ENCODE measurements at regions not wholly inside any gene's neighbourhood (a gene's known extent, or its start where the extent isn't known, plus 50 kb on each side); places are given as distances from the start of the nearest gene placed in this dataset.

DNA sequence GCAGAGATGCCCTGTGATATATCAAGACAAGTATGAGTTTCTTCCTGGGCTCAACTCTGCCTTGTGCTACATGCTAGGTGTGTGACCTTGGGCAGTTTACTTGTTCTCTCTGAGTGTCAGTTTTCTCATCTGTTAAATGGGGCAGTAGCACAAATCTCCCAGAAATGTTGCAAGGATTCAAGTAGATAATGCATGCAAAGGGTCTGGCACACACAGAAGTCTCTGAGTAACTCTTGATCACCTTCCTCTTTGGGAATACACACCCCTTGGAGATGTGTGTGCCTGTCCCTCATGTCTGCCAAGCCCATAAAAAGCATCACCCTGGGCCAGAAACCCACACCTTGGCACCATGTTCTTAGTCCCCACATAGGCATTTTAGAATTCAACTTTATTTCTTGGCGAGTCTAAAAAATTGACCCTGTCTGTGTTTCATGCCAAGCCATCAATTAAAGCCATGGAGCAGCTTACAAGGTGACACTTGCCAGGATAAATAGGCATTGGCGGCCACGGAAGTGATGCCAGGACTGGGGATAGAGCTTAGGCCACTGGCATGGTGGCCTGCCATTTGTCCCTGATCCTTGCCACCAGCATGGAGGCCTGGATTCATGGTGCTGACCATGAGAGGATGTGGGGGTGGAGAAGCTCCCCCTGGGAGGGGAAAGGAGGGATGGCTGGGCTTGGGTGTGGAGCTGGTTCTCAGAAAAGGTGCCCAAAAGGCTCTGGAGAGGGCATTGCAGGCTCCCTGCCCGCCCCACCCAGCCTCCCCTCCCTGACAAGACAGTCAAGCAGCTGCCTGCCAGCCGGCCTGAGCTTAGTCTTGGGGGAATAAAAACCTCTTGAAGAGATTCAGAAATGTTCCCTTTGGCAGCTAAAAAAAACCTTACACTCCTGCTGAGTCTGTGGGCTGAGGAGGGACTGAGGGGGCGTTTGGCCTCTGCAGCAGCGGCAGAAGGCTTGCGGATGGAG is 118.0 kb upstream of the IPO9 start:
- DNase-seq: no peak

DNA sequence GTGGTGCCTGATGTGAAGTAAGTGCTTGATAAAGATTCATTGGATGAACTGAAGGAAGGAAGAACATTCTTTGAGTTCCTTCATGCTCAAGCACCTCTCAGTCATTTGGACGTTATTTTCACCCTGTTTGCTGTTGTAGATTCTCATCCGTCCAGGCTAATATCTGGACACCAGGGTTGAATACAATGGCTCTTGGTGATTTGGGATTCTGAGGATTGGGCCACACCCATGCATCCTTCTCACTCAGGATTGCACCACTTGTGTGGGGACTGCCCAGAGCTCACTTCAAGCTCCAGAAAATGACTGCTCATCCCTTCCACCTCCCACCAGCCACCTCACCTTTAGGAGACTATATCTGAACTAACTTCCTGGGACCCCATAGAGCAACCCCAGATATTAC is 117.1 kb upstream of the IPO9 start:
- no peak for DNase-seq

DNA sequence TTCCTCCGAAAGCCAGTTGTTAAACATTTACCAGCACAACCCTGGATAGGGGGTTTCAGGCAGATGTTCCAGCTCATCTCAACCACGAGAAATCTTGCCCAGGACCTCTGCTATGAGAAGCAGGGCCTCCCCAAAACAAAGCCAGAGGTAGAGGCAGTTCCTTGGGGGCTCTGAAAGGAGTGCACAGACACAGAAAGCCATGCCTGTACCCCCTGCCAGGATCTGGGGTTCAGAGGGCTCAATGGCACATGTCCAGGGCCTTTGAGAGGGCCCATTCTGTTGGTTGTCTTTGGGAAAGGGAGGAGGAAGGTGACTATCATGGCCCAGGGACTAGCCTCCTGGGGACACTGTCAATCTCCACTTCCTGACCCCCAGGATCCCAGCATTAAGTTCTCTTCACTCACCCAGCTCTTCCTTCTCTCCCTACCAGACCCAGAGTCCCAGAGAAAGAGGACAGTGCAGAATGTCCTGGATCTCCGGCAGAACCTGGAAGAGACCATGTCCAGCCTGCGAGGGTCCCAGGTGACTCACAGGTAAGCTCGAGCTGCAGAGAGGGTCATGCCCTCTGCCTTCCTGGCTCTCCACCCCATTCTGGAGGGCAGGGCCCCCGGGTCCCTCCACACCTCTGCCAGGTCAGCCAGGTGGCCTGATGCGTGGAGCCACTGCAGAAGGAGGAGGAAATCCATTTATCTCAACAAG is 116.4 kb upstream of the IPO9 start:
- no peak for DNase-seq

DNA sequence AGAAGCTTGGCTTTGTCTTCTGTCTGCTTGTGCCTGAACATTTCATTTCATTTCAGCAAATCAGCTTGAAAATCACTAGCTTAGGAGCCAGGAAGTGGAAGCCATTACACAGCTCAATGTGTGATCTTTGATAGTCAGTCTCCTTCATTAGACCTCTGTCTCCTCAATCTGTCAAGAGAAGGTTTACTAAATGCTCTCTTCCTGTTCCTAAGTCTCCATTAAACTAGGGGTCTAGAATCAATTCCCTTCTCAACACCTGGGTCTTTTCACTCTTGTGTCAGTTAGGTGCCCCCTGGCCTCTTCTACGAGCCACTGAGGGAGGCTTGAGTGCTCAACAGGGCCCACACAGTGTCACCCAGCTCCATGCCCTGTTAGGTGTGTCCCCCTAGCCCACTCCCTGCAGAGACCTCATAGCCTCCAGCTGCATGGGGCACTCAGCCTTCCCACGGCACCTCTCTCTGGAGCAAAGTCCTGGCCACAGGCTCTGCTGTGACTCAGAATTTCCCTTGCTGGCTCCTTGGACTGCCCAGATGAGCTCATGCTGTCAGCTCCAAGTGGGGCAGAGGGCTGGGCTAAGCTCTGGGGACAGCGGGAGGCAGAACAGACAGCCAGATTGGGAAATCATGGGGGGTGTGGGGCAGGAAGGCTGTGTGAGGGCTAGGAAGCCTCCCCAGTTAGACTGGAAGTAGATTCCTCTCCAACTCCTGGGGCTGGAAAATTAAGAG is 115.7 kb upstream of the IPO9 start:
- no peak for DNase-seq

DNA sequence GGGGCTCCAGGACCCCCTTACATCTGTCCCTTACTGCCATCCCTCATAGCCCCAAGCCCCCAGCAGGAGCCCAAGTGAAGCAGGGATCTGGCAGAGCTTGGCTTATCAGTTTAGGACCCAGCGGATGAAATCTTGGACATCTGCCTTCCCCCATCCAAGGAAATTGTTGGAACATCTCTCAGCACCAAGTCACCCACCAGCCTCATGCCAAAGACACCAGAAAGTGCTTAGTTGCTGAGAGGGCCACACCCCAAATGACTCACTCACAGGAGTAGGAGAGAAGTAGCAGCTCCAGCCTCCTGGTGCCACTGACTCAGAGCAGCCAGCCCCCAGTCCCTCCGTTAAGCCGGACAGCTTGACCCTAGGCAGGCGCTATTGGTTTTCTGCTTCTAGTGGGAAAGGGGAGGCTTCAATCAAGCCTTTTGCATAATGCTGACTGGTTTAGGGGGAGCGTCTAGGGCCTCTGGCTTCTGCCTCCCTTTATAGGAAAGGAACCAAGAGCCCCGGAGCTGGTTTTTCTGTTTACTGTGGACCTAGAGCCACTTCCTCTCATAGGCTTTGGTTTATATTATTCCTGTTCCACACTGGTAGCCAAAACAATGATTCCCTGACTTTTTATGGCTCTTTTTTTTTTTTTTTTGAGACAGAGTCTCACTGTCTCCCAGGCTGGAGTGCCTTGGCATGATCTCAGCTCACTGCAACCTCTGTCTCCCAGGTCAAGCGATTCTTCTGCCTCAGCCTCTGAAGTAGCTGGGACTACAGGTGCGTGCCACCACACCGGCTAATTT is 114.2 kb upstream of the IPO9 start:
- DNase-seq: no peak

DNA sequence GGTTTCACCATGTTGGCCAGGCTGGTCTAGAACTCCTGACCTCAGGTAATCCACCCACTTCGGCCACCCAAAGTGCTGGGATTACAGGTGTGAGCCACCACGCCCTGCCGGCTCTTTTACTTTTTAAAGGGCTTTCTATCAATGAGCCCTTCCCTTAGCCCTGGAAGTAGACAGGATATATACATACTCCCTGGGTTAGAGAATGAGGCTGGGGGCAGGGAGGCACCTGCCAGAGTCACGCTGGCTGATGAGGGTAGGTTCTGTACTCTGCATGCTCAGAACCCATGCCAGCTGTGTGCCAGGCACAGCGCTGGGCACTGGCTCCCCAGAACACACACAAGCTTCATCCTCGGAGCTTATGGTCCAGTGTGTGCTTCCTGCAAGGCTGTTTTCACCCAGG is 113.6 kb upstream of the IPO9 start:
- no peak for DNase-seq

DNA sequence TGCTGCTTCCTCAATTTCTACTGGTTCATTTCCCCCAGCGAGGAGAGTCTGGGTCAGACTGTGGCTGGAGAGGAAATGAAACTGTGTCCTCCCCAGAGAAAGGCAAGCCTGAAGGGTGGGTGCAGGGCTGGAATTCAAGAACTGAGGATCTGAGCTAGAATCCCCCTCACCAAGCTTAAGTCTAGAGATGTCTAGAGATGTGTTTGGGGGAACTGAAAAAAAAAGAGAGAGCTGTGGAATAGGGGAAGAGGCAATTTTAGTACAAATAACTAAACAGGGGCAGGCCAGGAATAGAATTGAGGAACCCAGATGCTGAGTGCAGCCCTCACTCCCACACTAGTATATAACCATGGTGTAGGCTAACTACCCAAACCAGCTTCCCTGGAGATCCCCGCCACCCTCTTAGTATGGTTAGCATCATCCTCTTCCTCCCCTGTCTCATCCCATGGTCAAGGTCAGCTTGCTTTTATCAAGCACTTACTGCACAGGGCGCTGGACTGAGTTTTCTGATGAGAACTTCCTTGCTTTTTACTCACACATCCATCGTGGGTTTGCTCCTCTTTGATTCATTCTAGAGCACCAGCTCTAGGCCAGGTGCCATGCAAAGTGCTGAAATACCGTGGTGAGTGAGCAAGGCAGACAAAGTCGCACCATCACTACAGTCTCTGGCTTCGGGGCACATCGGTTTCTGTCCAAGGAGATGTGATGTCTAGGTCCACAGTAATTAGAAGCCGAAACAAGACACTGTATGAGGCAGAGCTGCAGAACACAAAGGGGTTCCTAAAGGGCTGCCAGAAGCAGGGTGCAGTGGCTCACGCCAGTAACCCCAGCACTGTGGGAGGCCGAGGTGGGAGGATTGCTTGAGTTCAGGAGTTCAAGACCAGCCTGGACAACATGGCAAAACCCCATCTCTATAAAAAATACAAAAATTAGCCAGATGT is 112.9 kb upstream of the IPO9 start:
- DNase-seq: no peak

DNA sequence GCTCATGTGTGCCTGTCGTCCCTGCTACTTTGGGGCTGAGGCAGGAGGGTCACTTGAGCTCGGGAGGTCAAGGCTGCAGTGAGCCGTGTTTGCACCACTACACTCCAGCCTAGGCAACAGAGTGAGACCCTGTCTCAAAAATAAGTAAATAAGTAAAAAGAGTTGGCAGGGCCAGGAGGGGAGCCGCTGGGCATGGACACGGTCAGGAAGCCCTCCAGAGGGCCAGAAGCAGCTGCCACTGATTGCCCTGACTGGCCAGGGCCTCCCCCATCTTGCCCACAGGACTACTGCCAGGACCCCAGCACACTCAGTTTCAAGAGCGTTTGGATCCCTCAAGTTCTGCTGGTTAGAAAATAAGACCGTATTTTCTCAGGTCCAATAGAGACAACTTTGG is 112.2 kb upstream of the IPO9 start:
- DNase-seq: no peak

DNA sequence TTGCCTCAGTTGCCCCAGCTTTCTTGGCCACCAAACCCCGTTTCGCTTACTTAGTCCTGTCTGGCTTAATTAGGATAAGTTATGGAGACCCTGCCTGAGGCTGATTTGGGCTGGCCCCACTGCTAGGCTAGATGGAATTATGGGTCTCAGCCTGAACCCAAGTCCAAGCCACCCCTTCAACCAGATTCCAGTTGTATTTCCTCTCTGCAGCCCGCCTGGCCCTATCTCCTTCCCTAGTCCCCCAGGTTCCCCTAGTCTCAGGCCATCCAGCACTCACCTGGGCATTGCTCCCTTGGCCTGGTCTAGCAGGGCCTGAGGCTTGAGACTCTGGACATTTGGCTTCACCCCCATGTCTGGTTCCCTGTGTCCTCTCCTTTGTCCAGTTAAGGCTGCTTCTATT is 111.7 kb upstream of the IPO9 start:
- no peak for DNase-seq

DNA sequence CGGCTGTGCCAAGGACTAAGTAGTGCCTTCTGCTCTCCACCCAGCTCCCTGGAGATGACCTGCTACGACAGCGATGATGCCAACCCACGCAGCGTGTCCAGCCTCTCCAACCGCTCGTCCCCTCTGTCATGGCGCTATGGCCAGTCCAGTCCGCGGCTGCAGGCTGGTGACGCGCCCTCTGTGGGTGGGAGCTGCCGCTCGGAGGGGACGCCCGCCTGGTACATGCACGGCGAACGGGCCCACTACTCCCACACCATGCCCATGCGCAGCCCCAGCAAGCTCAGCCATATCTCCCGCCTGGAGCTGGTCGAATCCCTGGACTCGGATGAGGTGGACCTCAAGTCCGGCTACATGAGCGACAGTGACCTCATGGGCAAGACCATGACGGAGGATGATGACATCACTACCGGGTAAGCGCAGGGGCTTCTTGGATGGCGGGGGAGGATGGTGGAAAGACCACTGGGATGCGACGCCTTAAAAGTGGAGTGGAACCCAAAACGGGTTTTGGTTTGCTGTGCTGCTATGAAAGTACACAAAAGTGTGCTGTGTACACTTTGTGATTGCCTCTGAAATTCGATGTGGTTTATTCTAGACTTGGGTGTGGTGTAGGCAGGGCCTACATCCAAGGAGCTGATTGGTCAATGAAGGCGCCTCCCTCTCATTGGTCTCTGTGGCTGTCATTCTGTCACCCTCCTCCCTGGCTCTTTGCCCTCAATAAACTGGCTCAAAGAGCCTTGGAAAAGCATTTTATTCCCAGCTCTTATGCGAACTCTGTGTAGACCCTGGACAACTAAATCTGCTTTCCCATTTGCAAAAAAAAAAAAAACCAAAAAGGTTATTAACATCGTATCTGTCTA is 110.4 kb upstream of the IPO9 start:
- no peak for DNase-seq

DNA sequence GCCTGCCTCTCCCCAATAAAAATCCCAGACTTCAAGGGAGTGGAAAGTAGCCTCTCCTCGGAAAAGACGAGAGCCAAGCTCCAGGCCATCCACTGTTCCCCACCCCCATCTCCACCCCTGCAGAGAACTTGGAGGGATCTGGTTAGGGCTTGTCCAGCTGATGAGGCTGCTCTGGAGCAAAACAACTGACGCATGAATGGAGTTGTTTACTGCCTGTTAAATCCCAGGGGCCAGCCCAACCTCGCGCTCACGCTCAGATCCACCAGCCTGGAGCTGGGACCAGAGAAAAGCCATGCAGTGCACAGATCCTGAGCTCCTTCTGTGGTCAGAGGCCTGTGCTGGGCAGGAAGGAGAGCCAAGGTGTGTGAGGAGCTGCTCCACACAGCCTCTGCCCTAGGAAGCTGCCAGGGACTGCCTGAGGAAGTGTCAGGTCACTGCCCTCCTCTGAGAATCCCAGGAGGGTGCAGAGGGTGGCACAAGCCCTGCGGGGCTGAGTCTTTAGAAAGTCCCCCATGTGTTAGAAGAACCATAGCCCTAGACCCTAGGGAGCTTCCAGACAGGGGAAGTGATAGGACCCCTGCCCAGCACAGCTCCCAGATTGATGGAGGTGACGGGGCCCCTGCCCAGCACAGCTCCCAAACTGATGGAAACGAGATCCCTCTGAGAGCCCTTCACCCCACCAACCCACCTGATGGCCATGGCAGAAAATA is 109.0 kb upstream of the IPO9 start:
- DNase-seq: no peak

DNA sequence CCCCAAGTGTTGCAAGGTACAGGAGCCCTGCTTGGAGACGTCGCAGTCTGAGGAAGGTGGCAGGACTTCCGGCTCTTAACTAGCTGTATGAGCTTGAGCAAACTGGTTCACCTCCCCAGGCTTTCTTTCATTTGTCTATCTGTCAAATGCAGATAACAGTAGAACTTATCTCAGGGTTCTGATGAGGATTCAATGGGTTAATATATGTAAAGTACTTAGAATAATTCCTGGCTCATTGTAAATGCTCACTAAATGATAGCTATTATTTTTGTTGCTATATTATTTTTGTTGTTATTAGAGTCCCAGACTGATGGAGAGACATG is 108.5 kb upstream of the IPO9 start:
- DNase-seq: no peak

DNA sequence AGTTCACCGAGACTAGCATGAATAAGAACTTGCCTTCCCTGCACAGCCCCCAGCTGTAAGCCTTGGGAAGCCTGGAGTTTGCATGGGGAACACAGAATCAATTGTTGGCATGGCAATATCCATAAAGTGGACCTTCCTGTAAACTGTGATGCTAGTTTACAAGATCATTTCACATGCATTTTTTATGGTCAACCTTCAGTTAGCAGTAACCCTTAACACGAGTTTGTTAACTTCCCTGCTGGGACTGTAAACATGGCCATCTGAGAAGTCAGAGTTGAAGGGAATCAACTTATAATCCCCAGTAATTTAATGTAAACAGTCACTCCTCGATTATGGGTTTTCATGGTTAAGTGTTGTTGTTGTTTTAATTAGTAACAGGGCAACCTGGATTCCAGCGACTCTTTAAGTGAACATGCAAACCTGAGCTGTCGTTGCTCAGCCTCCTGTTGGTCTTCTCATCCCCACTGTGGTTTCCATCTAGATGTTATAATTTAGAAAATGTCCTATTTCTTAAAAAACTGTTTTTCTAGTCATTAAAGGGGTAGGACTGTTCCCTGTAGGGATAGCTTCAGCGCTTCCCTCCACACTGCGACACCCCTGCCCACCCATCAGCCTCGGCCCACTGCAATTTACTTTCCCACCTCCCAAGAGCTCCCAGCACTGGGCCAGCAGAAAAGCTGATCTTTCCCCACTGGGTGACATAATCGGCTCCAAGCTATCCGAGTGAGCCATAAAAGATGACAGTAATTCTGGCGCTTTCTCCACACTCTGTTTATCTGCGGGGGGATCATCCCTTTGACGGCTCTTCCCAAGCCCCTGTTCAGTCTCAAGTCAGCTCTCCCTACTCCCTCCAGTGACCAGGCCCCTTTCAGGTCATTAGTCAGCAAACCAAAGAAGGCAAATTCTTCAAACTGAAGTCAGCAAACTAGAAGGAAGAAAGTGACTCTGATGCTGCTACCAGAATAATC is 107.6 kb upstream of the IPO9 start:
- no peak for DNase-seq

DNA sequence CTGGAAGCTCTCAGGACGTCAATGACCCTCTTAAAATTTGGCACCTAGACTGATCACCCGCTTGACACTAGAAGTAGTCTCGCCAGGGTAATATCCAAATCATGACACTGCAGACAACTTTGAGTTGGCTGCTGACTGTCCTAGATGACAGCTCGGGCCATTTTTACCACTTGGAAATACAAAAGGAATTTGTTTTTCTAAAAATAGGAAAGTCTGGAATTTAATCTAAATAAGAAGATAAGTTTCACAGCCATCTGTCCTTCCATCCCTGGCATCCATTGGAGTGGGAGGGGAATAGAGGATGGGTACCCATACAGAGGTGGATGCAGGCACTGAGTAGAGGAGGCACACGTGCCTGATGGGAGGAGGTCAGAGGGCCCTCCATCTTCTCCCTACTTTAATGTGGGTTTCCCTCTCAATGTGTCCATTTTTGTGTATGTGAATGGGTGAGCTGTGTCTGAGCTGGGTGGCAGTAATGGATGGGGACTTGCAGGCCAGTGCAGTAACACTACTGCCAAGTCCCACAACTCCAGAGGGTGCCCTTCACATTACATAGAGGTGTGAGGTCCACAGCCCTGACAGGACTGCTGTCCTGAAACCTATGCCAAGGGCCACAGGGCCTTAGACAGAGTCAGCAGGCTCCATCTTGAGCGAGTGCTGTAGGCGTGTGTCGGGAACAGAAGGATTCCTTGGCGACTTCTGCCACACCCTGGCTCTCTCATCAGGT is 104.8 kb upstream of the IPO9 start:
- DNase-seq: no peak

DNA sequence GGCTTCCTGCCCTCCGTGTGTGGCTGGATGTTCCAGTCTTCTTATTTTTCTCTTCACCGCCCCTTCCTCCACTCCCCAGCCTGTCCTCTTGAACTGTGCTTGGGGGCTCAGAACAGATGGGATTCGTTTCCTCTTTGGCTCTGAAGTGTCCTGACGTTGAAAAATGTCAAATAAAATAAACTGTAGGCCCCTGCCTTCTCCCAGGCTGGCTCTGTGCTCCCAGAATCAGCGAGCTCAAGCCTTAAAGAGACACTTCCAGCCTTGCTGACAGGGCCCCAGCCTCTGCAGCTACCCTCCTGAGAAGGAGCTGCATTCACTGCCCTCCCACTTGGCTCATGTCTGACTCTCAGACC is 104.2 kb upstream of the IPO9 start:
- DNase-seq: no peak

DNA sequence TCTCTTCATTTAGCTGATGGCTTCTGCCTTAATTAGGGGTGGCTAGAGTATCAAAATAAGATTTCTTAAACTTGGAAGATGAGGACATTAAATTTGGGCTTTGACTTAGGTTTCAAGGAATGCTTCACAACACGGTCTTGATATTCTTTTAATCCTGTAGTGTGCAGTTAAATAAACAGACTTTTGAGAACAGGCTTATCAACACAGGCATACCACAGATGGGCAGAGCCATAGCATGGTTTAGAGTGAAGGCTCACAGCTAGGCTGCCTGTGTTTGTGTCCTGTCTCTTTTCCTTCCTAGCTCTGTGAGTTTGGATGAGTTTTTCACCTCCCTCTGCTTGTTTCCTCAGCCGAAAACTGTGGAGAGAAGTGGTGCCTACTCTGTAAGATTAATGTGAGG is 102.3 kb upstream of the IPO9 start:
- DNase-seq: no peak

DNA sequence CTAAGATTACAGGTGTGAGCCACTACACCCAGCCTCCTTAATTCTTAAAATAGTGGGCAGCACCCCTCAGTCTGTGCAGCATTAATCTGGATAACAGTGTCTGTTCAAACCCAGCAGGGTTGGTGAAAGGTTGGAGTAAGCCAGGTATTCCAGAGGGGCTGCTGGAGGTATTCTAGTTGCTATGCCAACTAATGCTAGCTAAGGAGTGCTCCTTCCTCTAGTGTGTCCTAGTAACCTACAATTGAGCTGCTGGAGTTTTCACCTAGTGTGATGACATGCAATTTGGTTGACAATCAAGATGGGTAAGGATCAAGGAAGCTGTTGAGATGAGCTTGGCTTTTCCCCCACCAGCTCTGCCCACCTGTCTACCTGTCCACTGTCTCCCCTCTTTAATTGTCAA is 100.2 kb upstream of the IPO9 start:
- no peak for DNase-seq

DNA sequence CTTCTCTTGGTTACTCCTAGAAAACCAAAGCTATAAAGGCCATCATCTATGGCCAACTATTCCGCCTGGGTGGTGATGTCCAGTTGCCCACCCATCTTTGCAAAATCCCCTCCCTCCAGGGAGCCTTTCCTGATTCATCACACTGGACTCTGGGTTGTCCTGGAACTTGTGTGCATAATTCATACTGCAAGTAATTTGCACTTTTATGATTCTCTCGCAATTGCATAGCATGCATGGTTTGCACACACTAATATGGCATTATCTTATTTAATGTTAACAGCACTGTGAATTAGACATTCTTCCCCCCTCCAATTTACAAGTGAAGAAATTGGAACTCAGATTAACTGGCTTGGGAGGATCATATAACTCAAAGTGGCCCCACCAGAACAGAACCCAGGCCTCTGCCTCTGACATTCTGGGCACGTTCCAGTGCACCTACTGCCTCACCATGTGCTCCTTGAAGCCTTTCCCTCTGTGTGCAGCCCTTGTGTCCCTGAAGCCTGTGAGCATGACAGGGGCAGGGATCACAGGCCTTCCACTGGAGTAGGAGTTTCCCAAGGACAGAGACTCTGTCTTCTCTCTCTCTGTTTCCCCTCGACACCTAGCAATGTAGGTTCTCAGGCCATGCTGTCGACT is 98.9 kb upstream of the IPO9 start:
- no peak for DNase-seq

All from activated T-cell treated with anti-CD3 and anti-CD28 coated beads, Interleukin-2, amount 50 U/mL, for 1 hour (primary cell).